ENCODE measurements at regions not wholly inside any gene's neighbourhood (a gene's known extent, or its start where the extent isn't known, plus 50 kb on each side); places are given as distances from the start of the nearest gene placed in this dataset.

- H3K27me3 ChIP-seq, result no peaks in the 10 kb centered on the region
- DNase-seq, result no peak
- no peak overlapping the region for H3K27ac ChIP-seq
- H3K36me3 ChIP-seq, result no peaks in the 10 kb centered on the region
- 55 to 61% (median 57%) methylated on average over 8 of the region's 8 CpGs for WGBS, 3 donors
- no peaks in the 10 kb centered on the region for H3K4me1 ChIP-seq (ENCODE audit: insufficient read depth)
- intact Hi-C loops (cut with DNase I), result no loop called here
- H3K4me3 ChIP-seq, result no peak overlapping the region
- no peaks in the 10 kb centered on the region for H3K9me3 ChIP-seq
- TF ChIP-seq CTCF (IDR thresholded peaks at IDR 0.05), result no peak
- no peak for TF ChIP-seq EP300 (IDR thresholded peaks at IDR 0.05)
- TF ChIP-seq POLR2A (IDR thresholded peaks at IDR 0.05), result no peak
Measured at GRCh38 chr5:51095486-51095885, 287.8 kb upstream of the ISL1 start.

- no peak for DNase-seq
- 60 to 73% (median 62%) methylated on average over 3 of the region's 3 CpGs for WGBS, 3 donors
- no peak overlapping the region for H3K4me3 ChIP-seq
Measured at GRCh38 chr5:51096859-51097258, 286.4 kb upstream of the ISL1 start.

GRCh38 chr5:51099173-51099853 lies 283.9 kb upstream of the ISL1 start:
- Histone ChIP-seq H3K4me3 (no peak overlapping the region), H3K27me3 (no peaks in the 10 kb centered on the region), H3K27ac (no peak overlapping the region), H3K9me3 (no peaks in the 10 kb centered on the region), H3K36me3 (no peaks in the 10 kb centered on the region), H3K4me1 (ENCODE audit: insufficient read depth) (no peaks in the 10 kb centered on the region)
- WGBS, 3 donors, result 71 to 83% (median 77%) methylated on average over 6 of the region's 6 CpGs
- intact Hi-C loops (cut with DNase I), result no loop called here
- TF ChIP-seq POLR2A (IDR thresholded peaks at IDR 0.05) (no peak), CTCF (IDR thresholded peaks at IDR 0.05) (no peak), EP300 (IDR thresholded peaks at IDR 0.05) (no peak)
- no peak for DNase-seq

More at GRCh38 chr5:51096859-51097258, 286.4 kb upstream of the ISL1 start:
- Histone ChIP-seq H3K27ac (no peak overlapping the region), H3K36me3 (no peaks in the 10 kb centered on the region), H3K27me3 (no peaks in the 10 kb centered on the region), H3K4me1 (ENCODE audit: insufficient read depth) (no peaks in the 10 kb centered on the region), H3K9me3 (no peaks in the 10 kb centered on the region)
- TF ChIP-seq CTCF (IDR thresholded peaks at IDR 0.05) (no peak), POLR2A (IDR thresholded peaks at IDR 0.05) (no peak), EP300 (IDR thresholded peaks at IDR 0.05) (no peak)
- intact Hi-C loops (cut with DNase I), result no loop called here

- no peaks in the 10 kb centered on the region for H3K4me1 ChIP-seq (ENCODE audit: insufficient read depth)
- no peaks in the 10 kb centered on the region for H3K9me3 ChIP-seq
- no peak overlapping the region for H3K4me3 ChIP-seq
- H3K36me3 ChIP-seq, result no peaks in the 10 kb centered on the region
- no peak for DNase-seq
- H3K27me3 ChIP-seq, result no peaks in the 10 kb centered on the region
- no peak for TF ChIP-seq EP300 (IDR thresholded peaks at IDR 0.05)
- no peak for TF ChIP-seq POLR2A (IDR thresholded peaks at IDR 0.05)
- TF ChIP-seq CTCF (IDR thresholded peaks at IDR 0.05), result no peak
- WGBS, 3 donors, result 57 to 71% (median 61%) methylated on average over 2 of the region's 2 CpGs
- no peak overlapping the region for H3K27ac ChIP-seq
- intact Hi-C loops (cut with DNase I), result no loop called here
Measured at GRCh38 chr5:51104556-51104955, 278.7 kb upstream of the ISL1 start.

Data from ovary (tissue), 7 donors.